GM21723 (cell line): ENCODE measurements at regions not wholly inside any gene's neighbourhood (a gene's known extent, or its start where the extent isn't known, plus 50 kb on each side); places are given as distances from the start of the nearest gene placed in this dataset.
"Not testable (repeated sequence)": the region's sequence is repeated elsewhere in the genome, so short reads cannot be mapped to it uniquely, and the experiment has no call there.

Experiments
- ATAC-seq: cut with Tn5 transposase; IDR thresholded peaks from one replicate; pipeline ENCODE4 v1.9.1; 2021; ENCODE audit warnings: mild to moderate bottlenecking, moderate library complexity; ENCODE audit not compliant: unreplicated experiment

- ATAC-seq, result no peak
Observed at GRCh38 chr12:25859976-25860375, 98.5 kb upstream of the RASSF8 start.

GRCh38 chr12:25861226-25861625 is 97.3 kb upstream of the RASSF8 start:
- ATAC-seq, result no peak

DNA sequence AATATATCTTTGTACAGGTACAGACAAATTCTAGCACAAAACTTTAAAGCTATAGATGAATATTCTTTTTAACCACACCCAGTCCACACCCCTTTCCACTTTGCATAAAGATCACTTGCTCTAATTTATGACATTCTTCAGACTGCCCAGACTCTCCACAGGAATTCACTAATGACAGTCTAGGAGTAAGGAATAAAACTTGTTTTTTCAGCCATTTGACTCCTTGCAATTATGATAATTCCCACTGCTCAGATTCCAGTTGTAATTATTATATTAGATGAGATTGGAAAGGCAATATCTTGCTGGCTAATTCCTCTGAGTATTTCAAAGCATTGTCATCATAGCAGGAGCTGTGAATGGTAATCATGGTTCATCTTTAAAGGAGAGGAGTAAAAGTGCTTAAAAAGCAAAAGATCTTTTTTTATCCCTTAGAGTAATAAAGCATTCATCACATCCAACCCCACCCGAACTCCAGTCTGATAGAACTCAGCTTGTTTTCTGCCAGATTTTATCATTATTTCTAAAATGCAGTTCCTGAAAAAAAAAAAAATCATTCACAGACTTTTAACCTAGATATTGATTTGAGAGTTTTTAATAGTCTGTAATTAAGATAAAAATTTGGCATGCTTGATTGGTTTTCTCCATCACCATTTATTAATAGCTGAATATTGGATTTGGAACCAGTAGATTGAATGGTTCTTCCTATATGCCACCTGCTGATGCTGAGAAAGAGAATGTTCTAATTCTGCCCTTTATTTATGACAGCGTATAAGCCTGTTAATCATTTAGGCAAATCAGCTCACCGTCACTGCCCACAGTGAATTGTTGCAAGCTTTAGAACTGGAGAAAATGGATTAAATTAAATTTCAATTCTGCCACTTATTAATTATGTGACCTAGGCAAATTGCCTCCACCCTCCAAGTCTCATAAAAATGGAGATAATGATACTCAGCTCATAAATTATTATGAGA is 93.9 kb upstream of the RASSF8 start:
- ATAC-seq, result no peak

DNA sequence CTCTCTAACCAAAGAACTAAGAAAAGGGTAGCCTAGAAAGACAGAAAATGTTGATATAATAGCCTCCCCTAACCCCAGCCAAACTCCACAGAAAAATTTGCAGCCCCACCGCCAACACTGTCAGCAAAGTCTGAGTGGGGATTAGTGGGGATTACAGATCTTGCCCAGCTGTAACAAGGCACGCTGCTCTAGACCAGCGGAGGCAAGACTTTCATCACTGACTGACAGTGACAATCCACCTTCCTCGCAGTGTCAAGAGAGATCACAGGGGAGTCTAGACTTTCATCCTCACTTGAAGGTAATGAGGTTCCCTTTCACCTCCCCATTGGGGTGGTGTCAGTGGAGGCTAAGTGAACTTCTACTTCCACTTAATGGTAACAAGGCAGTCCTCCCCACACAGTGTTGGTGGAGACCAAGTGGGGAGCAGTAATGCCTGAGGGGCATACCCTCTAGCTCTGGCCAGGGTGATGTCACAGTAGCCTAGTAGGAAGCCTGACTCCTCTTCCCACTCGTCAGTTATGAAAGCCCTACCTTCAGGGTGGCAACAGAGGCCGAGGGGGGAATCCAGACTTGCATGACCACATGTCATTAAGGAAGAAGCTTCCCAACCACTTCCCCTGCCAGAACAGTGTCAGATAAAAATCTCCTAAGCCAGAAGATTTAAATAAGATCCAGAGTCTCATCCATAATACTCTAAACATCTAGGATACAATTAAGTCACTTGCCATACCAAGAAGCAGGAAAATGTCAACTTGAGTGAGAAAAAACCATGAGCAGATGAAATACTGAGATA is 91.7 kb upstream of the RASSF8 start:
- no peak for ATAC-seq

DNA sequence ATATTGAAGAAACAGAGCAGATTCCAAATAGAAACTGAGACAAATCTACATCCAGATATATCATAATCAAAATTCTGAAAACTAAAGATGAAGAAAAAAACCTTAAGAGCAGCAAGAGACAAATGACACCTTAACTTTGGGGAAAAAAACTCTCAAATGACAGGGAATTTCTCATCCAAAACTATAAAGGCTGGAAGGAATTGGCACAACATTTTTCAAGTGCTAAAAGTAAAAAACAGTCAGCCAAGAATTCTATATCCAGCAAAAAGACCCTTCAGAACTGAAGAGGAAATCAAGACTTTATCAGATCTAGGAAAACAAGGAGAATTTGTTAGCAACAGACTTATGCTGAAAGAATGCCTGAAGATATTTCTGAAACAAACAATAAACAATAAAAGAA is 90.3 kb upstream of the RASSF8 start:
- no peak for ATAC-seq

GRCh38 chr12:25872137-25872536 is 86.3 kb upstream of the RASSF8 start:
- no peak for ATAC-seq

DNA sequence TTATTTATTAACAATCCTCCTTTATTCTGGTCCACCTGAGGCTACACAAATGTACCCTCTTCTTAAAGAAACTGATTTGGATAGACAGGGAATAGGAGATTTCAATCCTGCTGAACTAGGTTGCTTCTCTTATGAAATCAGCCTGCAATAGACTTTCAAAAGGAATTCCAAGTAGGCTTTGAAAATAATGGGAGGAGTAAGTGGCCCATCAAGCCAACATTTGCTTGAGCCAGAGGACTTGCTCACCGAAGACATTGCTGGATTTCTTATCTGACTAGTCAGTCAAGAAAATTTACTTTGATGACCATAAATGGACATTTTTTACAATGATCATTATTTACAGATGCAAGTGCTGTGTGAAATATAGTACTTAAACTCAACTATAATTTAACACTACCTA is 82.8 kb upstream of the RASSF8 start:
- ATAC-seq, result no peak

DNA sequence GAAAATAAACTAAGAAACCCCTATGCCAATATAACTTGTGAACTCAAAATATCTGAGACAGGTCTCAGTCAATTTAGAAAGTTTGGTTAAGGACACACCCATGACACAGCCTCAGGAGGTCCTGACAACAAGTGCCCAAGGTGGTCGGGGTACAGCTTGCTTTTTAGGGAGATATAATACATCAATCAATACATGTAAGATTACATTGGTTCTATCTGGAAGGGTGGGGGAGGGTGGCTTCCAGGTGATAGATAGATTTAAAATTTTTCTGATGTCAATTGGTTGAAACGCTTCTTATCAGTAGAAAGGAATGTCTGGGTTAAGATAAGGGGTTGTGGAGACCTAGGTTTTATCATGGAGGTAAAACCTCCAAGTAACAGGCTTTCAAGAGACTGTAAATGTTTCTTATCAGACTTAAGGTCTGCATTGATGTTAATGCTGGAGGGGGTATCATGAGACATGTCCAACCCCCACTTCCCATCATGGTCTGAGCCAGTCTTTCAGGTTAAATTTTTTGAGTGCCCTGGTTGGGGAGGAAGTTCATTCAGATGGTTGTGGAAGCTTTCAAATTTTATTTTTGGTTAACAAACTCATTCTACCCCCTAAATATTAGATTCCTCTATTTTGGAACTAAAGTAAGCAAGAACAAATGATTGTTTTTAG is 82.0 kb upstream of the RASSF8 start:
- ATAC-seq, result no peak

DNA sequence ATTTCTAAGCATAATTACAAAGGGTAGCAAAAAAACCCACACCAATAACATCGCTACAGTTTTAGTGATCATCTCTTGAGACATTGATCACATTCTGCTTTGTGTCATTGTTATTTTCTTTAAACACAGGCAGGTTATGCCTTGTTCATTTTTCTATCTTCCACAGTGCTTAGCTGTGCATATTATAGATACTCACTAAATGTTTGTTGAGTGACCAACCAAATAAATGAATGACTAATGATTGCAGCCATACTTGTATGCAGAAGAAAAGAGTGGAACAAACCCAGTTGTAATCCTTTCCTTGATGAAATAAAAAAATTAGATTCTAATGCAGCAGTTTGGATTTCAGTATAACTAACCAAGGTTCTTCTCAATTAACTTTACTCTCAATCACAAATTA is 81.0 kb upstream of the RASSF8 start:
- no peak for ATAC-seq

GRCh38 chr12:25882266-25882665 is 76.2 kb upstream of the RASSF8 start:
- no peak for ATAC-seq

- ATAC-seq, result no peak
Observed at GRCh38 chr12:25883026-25883916, 75.2 kb upstream of the RASSF8 start.

GRCh38 chr12:25884024-25884919 is 74.2 kb upstream of the RASSF8 start:
- no peak for ATAC-seq

- ATAC-seq, result no peak
Observed at GRCh38 chr12:25884920-25885234, 73.6 kb upstream of the RASSF8 start.

- no peak for ATAC-seq
Observed at GRCh38 chr12:25886396-25886795, 72.1 kb upstream of the RASSF8 start.

DNA sequence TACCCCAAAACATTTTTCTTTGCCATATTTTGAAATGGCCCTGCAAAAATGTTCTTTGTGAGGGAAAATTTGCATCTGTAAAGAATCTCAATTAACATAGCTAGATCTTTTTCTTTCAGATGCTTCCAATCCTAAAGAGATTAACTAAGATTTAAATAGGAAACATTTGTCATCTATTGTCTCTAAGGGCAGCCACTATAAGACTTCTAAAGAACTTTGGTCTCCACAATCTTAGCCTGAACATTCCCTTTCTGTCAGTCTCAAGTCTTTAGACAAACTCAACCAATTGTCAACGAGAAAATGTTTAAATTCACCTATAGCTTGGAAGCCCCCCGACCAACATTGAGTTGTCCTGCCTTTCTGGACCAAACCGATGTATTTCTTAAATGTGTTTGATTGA is 71.1 kb upstream of the RASSF8 start:
- ATAC-seq, result no peak

- ATAC-seq, result no peak
Observed at GRCh38 chr12:25889185-25889584, 69.3 kb upstream of the RASSF8 start.

GRCh38 chr12:25891095-25891494 is 67.4 kb upstream of the RASSF8 start:
- not testable (repeated sequence) for ATAC-seq

DNA sequence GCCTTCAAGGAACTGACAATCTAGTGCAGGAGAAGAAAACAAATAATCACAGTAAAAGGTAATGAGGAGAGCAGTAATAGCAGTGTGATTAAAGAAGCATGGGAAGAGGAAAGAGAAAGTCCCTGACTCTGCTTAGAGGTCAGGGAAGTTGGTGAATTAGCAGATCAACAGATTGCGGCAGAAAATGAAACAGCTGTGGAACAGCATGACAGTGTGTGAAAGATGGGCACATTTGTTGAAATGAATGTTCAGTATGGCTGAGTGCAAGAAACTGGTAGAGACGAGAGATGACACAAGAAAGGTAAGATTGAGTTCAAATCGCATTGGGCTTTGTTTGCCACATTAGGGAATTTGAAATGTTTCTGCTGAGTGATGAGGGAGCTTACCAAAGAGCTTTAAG is 63.7 kb upstream of the RASSF8 start:
- no peak for ATAC-seq

GRCh38 chr12:25896981-25897380 is 61.5 kb upstream of the RASSF8 start:
- no peak for ATAC-seq
